Neural cell (in vitro differentiated cells): ENCODE measurements at regions not wholly inside any gene's neighbourhood (a gene's known extent, or its start where the extent isn't known, plus 50 kb on each side); places are given as distances from the start of the nearest gene placed in this dataset.

ENCODE experiments used
- H2AFZ ChIP-seq: fragments of 200-600, 300-800 bp; sonication (generic), shearing (Covaris generic); 2 replicates; pipeline ENCODE4 v1.6.0; 2014; ENCODE audit warnings: low read depth, mild to moderate bottlenecking, antibody characterized with exemption, low read length, moderate library complexity
- H3F3A ChIP-seq: fragments of 200-600 bp; shearing (Covaris generic); 2 replicates; pipeline ENCODE4 v1.6.1; 2016; ENCODE audit warnings: mild to moderate bottlenecking, moderate library complexity, mixed read lengths, antibody characterized with exemption, low read length; ENCODE audit not compliant: insufficient read depth, poor library complexity, severe bottlenecking
- H3K27ac ChIP-seq: fragments of 200-600, 300-800 bp; sonication (generic), shearing (Covaris generic); 2 replicates; pipeline ENCODE4 v1.5.1; 2014; ENCODE audit warnings: mild to moderate bottlenecking, low read length, moderate library complexity
- H3K27me3 ChIP-seq: fragments of 300-800, 200-600 bp; sonication (generic), shearing (Covaris generic); 2 replicates; pipeline ENCODE4 v1.6.0; 2014; ENCODE audit warnings: mild to moderate bottlenecking, low read depth, low read length, moderate library complexity; ENCODE audit not compliant: insufficient read depth
- H3K36me3 ChIP-seq: fragments of 300-800, 200-600 bp; sonication (generic), shearing (Covaris generic); 2 replicates; pipeline ENCODE4 v1.5.1; 2014; ENCODE audit warnings: mild to moderate bottlenecking, antibody characterized with exemption, low read length, moderate library complexity; ENCODE audit not compliant: insufficient read depth
- H3K4me2 ChIP-seq: fragments of 300-800, 200-600 bp; sonication (generic), shearing (Covaris generic); 2 replicates; pipeline ENCODE4 v1.6.0; 2014; ENCODE audit warnings: mild to moderate bottlenecking, low read length
- H3K4me3 ChIP-seq: fragments of 300-800, 200-600 bp; sonication (generic), shearing (Covaris generic); 2 replicates; pipeline ENCODE4 v1.5.1; 2014; ENCODE audit warnings: mild to moderate bottlenecking, low read length, moderate library complexity
- H3K79me2 ChIP-seq: fragments of 200-600 bp; shearing (Covaris generic); replicated peaks from 2 replicates; pipeline ENCODE4 v1.6.0; 2014; ENCODE audit warnings: mild to moderate bottlenecking, low read length, moderate library complexity; ENCODE audit not compliant: insufficient read depth
- H3K9ac ChIP-seq: fragments of 300-800, 200-600 bp; sonication (generic), shearing (Covaris generic); 2 replicates; pipeline ENCODE4 v1.6.1; 2016; ENCODE audit warnings: mild to moderate bottlenecking, low read length, mixed read lengths
- H3K9me2 ChIP-seq: fragments of 200-600 bp; shearing (Covaris generic); 2 replicates; pipeline ENCODE4 v1.6.1; 2016; ENCODE audit warnings: mild to moderate bottlenecking, low read length, mixed read lengths; ENCODE audit not compliant: insufficient read depth
- H3K9me3 ChIP-seq: fragments of 200-600, 300-800 bp; sonication (generic), shearing (Covaris generic); 2 replicates; pipeline ENCODE4 v1.6.1; 2016; ENCODE audit warnings: mild to moderate bottlenecking, mixed run types, low read length, moderate library complexity, mixed read lengths
- H4K20me1 ChIP-seq: fragments of 200-600 bp; shearing (Covaris generic); 2 replicates; pipeline ENCODE4 v1.6.1; 2016; ENCODE audit warnings: mild to moderate bottlenecking, mixed run types; ENCODE audit not compliant: insufficient read depth
- EP300 ChIP-seq: fragments of 450-650 bp; conservative IDR thresholded peaks from 2 replicates; pipeline ENCODE4 v1.6.1; 2014; ENCODE audit warnings: antibody characterized with exemption, mild to moderate bottlenecking, moderate library complexity; ENCODE audit not compliant: poor library complexity, severe bottlenecking
- EZH2 ChIP-seq: fragments of 200-600, 300-800 bp; shearing (Covaris generic), sonication (generic); IDR thresholded peaks from 2 replicates; pipeline ENCODE4 v1.6.1; 2014; ENCODE audit warnings: antibody characterized with exemption, low read length, borderline replicate concordance, mild to moderate bottlenecking; ENCODE audit not compliant: insufficient read depth, poor library complexity, severe bottlenecking
- MXI1 ChIP-seq: fragments of 450-650 bp; conservative IDR thresholded peaks from 2 replicates; pipeline ENCODE4 v1.6.1; 2014; ENCODE audit warnings: antibody characterized with exemption, mild to moderate bottlenecking; ENCODE audit not compliant: poor library complexity, severe bottlenecking
- POLR2AphosphoS5 ChIP-seq: IDR thresholded peaks from 2 replicates; pipeline ENCODE4 v1.6.1; 2012
- RAD21 ChIP-seq: fragments of 450-650 bp; conservative IDR thresholded peaks from 2 replicates; pipeline ENCODE4 v1.6.1; 2014; ENCODE audit warnings: antibody characterized with exemption, mild to moderate bottlenecking, moderate library complexity
- SMC3 ChIP-seq: fragments of 450-650 bp; conservative IDR thresholded peaks from 2 replicates; pipeline ENCODE4 v1.6.1; 2014; ENCODE audit warnings: antibody characterized with exemption, mild to moderate bottlenecking, moderate library complexity; ENCODE audit not compliant: poor library complexity
- TAF1 ChIP-seq: IDR thresholded peaks from 2 replicates; pipeline ENCODE4 v1.6.1; 2012; ENCODE audit warnings: low read depth
- TF ChIP-seq, protein P1 (sequence below): IDR thresholded peaks from 2 replicates; pipeline ENCODE4 v1.6.1; 2012; ENCODE audit warnings: borderline replicate concordance
- TF ChIP-seq, protein P2 (sequence below): fragments of 450-650 bp; IDR thresholded peaks from 2 replicates; pipeline ENCODE4 v1.5.1; 2014; ENCODE audit warnings: antibody characterized with exemption, mild to moderate bottlenecking, moderate library complexity; ENCODE audit not compliant: poor library complexity, severe bottlenecking

DNA sequence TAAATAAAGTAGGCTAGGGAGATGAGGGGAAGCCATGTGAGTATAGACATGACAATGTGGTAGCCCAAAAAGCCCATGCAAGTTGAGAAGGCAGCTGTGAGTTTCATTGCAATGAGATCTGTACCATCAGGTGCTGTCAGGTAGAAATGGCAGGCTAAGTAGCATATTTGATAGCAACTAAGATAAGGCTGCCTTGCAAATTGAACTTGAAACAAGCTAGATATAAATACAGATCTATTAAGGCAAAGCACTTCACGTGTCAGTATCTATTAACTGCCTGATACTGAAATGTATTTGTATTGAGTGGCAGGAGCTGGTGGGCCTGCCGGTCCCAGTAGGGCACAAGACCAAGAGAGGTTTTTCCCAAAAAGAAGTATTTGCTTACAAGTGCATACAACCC, 419.9 kb downstream of the TDRD15 start:
- peak overlapping the region; percentile 58 for H3K27ac ChIP-seq
- no peak overlapping the region for H3K4me3 ChIP-seq
- H3K36me3 ChIP-seq = no peaks in the 10 kb centered on the region
- no peak overlapping the region for H2AFZ ChIP-seq
- no peaks in the 10 kb centered on the region for H3K9me3 ChIP-seq
- no peaks in the 10 kb centered on the region for H3K9me2 ChIP-seq
- H3K79me2 ChIP-seq = no peaks in the 10 kb centered on the region
- H4K20me1 ChIP-seq = no peaks in the 10 kb centered on the region
- no peaks in the 10 kb centered on the region for H3K27me3 ChIP-seq
- H3K4me2 ChIP-seq = peak overlapping the region; percentile 4
- H3K9ac ChIP-seq = no peak overlapping the region
- TF ChIP-seq TAF1 (no peak), SMC3 (peak; percentile 15), EP300 (peak; percentile 78), POLR2AphosphoS5 (peak; percentile 57)
- H3F3A ChIP-seq = no peaks in the 10 kb centered on the region

DNA sequence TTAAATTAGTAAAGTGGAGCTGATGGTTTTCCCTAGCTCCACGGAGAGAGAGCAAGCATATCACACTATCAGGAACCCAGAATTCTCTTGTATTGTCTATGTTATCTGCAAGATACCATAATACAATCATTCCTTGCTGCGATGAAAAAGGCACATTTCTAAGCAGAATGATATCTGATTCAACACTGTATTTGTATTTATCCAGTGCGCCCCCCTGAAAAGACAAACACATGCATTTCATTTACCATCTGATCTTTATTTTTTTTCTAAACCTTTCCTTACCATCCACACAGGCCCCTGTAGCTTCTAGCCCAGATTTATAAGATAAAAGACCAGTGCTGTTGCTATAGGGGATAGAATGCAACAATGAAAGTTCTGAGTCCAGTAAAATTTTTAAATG, 420.6 kb downstream of the TDRD15 start:
- peak overlapping the region; percentile 58 for H3K27ac ChIP-seq

More for the DNA sequence above, 420.6 kb downstream of the TDRD15 start:
- Histone ChIP-seq H3K9me3 (no peaks in the 10 kb centered on the region), H3K36me3 (no peaks in the 10 kb centered on the region), H3F3A (no peaks in the 10 kb centered on the region), H2AFZ (no peak overlapping the region), H3K4me3 (no peak overlapping the region), H3K27me3 (no peaks in the 10 kb centered on the region), H4K20me1 (no peaks in the 10 kb centered on the region), H3K9me2 (no peaks in the 10 kb centered on the region), H3K9ac (no peak overlapping the region), H3K4me2 (no peak overlapping the region), H3K79me2 (no peaks in the 10 kb centered on the region)
- TF ChIP-seq EZH2 = no peak
- no peak for TF ChIP-seq MXI1
- TF ChIP-seq EP300 = no peak
- TF ChIP-seq SMC3 = no peak
- TF ChIP-seq, protein P1, sequence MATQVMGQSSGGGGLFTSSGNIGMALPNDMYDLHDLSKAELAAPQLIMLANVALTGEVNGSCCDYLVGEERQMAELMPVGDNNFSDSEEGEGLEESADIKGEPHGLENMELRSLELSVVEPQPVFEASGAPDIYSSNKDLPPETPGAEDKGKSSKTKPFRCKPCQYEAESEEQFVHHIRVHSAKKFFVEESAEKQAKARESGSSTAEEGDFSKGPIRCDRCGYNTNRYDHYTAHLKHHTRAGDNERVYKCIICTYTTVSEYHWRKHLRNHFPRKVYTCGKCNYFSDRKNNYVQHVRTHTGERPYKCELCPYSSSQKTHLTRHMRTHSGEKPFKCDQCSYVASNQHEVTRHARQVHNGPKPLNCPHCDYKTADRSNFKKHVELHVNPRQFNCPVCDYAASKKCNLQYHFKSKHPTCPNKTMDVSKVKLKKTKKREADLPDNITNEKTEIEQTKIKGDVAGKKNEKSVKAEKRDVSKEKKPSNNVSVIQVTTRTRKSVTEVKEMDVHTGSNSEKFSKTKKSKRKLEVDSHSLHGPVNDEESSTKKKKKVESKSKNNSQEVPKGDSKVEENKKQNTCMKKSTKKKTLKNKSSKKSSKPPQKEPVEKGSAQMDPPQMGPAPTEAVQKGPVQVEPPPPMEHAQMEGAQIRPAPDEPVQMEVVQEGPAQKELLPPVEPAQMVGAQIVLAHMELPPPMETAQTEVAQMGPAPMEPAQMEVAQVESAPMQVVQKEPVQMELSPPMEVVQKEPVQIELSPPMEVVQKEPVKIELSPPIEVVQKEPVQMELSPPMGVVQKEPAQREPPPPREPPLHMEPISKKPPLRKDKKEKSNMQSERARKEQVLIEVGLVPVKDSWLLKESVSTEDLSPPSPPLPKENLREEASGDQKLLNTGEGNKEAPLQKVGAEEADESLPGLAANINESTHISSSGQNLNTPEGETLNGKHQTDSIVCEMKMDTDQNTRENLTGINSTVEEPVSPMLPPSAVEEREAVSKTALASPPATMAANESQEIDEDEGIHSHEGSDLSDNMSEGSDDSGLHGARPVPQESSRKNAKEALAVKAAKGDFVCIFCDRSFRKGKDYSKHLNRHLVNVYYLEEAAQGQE = no peak
- no peak for TF ChIP-seq RAD21
- no peak for TF ChIP-seq TAF1
- TF ChIP-seq, protein P2, sequence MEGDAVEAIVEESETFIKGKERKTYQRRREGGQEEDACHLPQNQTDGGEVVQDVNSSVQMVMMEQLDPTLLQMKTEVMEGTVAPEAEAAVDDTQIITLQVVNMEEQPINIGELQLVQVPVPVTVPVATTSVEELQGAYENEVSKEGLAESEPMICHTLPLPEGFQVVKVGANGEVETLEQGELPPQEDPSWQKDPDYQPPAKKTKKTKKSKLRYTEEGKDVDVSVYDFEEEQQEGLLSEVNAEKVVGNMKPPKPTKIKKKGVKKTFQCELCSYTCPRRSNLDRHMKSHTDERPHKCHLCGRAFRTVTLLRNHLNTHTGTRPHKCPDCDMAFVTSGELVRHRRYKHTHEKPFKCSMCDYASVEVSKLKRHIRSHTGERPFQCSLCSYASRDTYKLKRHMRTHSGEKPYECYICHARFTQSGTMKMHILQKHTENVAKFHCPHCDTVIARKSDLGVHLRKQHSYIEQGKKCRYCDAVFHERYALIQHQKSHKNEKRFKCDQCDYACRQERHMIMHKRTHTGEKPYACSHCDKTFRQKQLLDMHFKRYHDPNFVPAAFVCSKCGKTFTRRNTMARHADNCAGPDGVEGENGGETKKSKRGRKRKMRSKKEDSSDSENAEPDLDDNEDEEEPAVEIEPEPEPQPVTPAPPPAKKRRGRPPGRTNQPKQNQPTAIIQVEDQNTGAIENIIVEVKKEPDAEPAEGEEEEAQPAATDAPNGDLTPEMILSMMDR = no peak
- no peak for TF ChIP-seq POLR2AphosphoS5
